GM12874 (cell line): ENCODE measurements at regions not wholly inside any gene's neighbourhood (a gene's known extent, or its start where the extent isn't known, plus 50 kb on each side); places are given as distances from the start of the nearest gene placed in this dataset.

Experiments used
- TF ChIP-seq, protein P1 (sequence below): IDR thresholded peaks from 2 replicates; pipeline ENCODE4 v1.5.1; 2011; ENCODE audit warnings: low read depth, mild to moderate bottlenecking, control low read depth, low read length, moderate library complexity; ENCODE audit not compliant: insufficient read depth

DNA sequence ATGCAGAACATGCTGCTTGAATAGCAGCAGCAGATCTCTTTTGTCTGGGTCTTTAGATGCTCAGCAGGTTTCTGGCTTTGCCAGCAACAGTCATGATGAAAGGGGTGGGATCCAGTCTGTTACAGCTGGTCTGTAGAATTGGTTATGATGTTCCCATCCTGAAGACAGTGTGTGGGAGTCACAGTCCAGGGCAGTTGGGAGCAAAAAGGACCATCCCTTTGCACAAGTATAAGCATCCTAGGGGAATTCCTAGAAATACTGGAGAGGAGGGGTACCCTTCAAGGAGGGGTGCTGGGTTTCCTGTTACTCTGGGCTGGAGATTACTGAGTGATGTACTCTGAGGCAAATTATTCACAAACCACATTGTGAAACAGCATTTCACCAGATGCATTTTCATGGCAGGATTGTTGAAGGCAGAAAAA, 119.9 kb upstream of the RND3 start:
- TF ChIP-seq, protein P1, sequence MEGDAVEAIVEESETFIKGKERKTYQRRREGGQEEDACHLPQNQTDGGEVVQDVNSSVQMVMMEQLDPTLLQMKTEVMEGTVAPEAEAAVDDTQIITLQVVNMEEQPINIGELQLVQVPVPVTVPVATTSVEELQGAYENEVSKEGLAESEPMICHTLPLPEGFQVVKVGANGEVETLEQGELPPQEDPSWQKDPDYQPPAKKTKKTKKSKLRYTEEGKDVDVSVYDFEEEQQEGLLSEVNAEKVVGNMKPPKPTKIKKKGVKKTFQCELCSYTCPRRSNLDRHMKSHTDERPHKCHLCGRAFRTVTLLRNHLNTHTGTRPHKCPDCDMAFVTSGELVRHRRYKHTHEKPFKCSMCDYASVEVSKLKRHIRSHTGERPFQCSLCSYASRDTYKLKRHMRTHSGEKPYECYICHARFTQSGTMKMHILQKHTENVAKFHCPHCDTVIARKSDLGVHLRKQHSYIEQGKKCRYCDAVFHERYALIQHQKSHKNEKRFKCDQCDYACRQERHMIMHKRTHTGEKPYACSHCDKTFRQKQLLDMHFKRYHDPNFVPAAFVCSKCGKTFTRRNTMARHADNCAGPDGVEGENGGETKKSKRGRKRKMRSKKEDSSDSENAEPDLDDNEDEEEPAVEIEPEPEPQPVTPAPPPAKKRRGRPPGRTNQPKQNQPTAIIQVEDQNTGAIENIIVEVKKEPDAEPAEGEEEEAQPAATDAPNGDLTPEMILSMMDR: no peak

DNA sequence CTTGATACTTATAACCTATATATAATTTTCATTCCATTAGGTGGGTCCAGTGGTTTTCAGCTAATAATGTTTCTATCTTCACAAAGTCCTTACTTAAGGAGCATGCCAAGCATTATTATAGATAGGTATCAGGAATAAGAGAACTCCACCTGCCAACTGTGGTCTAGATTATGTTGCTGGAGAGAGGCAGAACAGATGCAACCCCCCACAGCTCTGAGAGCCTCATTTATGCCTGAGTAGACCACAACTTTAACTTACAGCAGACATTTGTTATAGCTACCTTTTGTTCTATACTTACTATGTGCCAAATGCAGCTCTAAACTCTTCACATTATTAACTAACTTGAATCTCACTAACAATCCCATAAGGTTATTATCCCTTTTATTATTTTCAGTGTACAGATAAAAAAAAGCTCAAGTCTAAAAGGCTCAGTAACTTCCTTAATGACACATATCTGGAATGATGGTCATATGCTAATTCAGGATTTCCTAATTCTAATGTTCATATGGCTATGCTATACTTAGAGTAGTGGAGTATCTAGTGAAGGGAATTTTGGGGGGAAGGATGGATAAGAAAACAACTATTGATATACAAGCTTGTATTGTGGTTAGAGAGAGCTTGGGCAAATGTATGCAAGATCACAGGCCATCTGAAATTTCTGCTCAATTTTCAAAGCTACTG, 119.1 kb upstream of the RND3 start:
- TF ChIP-seq, protein P1: no peak

DNA sequence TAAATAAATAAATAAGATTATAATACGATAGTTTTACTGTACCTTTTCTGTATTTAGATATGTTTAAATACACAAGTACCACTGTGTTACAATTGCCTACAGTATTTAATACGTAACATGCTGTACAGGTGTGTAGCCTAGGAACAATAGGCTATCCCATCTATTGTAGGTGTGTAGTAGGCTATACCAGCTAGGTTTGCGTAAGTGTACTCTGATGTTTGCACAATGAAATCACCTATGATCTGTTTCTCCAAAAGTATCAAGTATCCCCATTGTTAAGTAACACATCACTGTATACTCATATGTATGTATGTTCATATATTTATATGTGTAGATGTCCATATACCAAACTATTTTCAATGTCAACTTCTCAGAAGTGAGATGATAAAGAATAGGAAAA, 118.2 kb upstream of the RND3 start:
- TF ChIP-seq, protein P1: no peak

DNA sequence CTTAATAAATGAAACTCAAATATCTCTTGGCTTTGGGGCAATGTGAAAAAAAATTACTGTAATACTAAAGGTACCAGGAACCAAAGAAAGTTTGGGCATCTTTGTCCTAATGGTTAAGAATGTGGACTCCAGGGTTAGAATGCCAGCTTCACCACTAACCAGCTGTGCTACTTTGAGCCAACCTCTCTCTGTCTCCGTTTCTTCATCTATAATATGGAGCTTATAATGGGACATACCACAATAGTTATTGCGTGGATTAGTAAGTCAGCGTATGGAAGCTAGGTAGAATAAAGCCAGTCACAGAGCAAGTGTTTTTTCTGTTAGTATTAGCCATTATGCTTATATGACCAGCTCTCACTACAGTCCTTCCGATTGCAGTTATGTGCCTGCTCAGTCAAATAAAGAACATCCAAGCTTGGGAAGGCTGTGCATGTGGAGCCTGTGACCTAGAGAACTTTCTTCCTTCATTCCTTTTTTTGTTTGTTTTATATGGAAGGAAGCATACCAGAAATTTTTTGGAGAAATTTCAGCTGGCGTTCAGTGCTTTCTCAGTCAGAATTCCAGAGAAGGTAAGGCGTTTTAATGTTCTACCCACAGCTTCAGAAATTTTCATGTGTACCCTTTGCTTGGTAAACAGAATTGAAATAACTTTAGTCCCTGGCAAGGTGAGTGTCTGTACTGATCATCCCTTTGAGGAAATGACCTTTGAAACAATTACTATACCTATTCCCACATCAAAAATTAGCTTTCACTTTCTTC, 114.0 kb upstream of the RND3 start:
- TF ChIP-seq, protein P1: no peak

DNA sequence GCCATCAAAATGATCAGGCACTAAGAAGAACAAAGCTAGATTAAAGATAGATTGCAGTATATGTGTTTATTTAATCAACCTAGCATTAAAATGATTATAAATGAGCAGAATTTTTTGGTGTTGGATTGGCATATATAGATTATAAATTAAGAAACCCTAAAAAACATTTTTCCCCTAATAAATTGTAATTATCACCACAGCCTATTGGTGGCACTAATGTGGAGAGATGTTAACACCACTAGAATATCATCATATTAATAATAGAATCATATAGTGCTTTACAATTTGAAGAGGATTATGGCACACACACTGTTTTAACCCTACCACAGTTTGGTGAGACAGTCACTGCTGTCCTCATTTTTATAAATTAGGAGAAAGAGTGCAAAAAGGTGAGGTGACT, 112.4 kb upstream of the RND3 start:
- TF ChIP-seq, protein P1: no peak

DNA sequence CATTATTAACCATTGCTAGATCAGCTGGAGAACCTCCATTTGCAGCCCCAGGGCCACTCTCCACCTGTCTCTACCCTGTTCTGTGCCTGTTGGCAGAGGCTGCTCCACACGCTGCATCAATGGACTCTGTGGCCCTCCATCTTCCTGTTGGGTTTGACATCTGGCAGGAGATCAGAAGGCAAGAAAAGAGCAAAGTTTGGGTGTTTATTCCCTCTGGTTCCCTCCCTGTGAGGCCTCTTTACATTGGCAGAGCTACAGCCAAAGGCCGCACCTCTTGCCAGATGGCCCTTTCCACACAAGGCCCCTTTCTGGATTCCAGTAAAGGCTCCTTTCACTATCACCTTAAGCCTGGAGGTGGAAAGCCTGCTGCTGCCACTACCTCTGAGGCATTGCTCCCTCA, 110.9 kb upstream of the RND3 start:
- TF ChIP-seq, protein P1: no peak

DNA sequence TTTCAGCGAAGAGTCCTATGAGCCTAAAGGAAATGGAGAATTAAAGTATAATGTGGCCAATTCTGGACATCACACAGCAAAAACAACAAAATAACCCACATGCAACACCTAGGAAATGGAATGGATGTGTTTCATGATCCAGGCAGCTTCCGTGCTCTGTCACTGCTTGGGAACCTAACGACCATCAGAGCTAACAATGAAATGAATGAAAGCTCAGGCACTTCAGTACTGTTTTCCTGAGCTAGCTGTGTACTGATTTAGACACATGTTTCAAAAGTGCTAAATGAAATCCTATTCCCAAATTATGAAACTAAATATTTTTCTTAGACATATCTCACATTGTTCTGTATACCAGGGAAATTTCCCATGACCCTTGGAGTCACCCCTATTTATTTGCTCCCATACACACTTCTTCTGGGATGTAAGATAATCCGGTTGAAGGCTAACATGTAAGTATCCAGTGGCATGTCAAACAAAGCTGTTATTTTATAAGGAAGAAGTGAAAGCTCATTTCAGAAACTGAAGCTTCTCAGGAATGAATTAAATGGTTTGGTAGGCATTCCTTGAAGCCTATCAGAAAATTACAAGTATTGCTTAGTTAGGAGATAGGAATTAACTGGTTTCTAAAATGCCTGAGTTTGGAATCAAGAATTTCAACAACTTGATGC, 108.5 kb upstream of the RND3 start:
- TF ChIP-seq, protein P1: no peak
